SHP77 treated with DMSO at 0.1 percent for 48 hours (cell line): ENCODE measurements at regions not wholly inside any gene's neighbourhood (a gene's known extent, or its start where the extent isn't known, plus 50 kb on each side); places are given as distances from the start of the nearest gene placed in this dataset.

Experiments used
- DNase-seq: peaks from one replicate; lab custom pipeline; 2025; lab: John Stamatoyannopoulos, UW

DNA sequence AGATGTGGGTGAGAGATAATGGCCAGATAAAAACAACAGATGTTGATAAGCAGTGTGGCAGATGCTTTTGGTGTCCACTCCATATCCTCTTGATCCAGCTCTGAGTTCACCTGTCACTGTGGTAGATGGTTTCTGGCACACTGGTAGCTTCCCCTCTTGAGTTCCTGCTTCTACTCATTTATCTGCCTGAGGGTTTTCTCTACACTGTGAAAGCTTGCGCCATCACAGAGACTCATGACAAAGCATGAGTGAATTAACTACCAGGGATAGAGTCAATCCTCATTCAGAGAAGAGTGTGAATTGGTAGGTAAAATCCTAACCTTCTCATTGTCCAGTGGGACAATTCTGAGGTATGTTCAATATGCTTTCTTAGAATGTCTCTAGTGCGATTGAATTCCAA, 50.0 kb upstream of the ARHGEF26 start:
- DNase-seq, result no peak
